Brain pericyte (primary cell): ENCODE measurements at regions not wholly inside any gene's neighbourhood (a gene's known extent, or its start where the extent isn't known, plus 50 kb on each side); places are given as distances from the start of the nearest gene placed in this dataset.

Source experiments
- DNase-seq: peaks from one replicate; pipeline ENCODE4 v3.0.0-alpha.2; 2012; ENCODE audit warnings: low read depth, low spot score

DNA sequence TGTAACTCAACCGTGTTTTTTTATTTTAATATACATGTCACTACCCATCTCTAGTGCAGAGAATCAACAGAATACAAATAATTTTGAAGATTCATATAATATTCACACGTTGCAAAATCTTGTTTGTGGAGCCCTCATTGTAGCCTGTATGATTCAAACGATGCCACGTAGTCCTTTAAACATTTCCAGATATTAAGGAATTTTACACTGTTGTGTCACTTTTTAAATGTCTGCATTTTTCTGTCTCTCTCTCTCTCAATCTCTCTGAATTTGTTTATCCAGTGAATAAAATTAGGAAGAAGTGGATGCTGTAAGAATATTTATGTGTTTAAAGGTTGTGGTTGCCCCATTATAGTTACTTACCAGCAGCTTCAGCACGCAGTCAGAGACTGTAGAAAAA lies 262.0 kb downstream of the PAX1 start:
- no peak for DNase-seq

DNA sequence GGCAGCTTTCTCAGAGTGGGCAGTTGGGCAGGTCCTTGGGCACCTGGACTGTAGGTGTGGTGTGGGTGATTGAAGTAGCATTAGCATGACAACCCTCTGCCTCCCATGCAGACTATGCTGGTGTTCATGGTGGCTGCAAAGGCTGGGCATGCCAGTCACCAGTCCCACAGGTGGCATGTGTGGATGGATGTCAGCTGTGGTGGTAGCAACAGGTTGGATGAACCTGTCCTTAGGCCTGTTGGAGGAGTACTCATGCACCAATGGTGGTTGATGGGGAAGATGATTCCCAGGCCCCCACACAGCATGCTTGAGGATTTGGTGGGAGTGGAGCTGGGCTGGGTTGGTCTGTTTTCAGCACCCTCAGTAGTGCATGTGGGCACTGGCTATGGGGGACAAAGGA lies 251.1 kb downstream of the PAX1 start:
- no peak for DNase-seq

DNA sequence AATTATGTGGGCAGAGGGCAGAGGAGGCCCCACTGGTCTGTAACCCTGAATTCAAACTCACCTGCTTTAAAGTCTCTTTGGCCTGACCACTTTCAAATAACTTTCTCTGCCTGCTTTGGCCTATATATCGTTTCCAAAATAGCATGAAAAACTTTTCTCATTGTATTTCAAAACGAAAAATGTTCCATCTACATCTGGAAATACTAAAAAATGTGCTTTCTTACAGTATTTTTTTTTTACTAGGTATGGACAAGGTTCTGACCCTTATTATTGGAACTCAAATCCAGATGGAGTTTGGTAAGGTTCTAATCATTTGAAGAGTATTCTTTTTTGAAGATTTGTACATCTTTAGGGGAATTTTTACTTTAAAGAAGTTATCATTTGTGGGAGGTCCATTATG lies 241.9 kb downstream of the PAX1 start:
- no peak for DNase-seq

- DNase-seq, result no peak
Observed at GRCh38 chr20:21944227-21944626, 238.8 kb downstream of the PAX1 start.

- DNase-seq, result no peak
Observed at GRCh38 chr20:21941941-21942805, 236.7 kb downstream of the PAX1 start.

GRCh38 chr20:21936720-21937380 lies 231.4 kb downstream of the PAX1 start:
- DNase-seq, result peak; percentile 8

DNA sequence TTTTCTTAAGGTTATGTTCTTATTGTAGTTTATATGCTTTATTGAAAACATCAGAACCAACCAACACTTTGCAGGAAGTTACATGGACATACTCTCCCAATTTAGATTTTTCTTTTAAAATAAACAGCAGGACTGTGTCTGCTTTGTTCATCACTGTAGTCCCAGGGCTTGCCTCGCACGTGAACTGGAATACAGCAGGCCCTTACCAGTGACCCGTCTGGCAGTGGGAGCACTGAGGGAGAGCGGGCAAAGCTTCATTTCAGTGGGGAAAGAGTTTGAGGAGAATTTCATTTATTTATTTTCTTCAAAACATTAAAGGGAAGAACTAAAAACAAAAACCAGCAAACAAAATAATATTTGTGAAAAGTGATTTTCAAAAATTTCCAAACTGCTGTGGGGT lies 230.8 kb downstream of the PAX1 start:
- DNase-seq, result no peak

GRCh38 chr20:21933526-21933925 lies 228.1 kb downstream of the PAX1 start:
- no peak for DNase-seq

- DNase-seq, result no peak
Observed at GRCh38 chr20:21921251-21921650, 215.8 kb downstream of the PAX1 start.

DNA sequence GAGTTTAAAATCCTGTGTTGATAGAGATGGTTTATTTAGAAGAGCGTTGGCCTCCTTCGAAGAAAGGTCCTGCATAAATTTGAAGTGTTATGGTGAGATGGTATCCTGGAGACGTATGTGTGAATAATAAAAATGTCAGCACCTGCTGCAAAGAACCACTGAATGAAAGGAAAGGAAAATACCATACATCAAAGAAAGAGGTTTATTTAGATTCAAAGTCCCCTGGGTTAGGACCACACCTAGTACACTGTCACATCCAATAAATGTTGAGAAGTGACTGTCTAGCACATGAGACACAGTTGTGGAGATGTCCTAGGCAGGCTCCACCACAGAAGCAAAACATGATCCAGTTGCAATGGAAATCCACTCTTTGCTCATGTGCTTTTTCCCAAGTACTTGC lies 214.7 kb downstream of the PAX1 start:
- no peak for DNase-seq

DNA sequence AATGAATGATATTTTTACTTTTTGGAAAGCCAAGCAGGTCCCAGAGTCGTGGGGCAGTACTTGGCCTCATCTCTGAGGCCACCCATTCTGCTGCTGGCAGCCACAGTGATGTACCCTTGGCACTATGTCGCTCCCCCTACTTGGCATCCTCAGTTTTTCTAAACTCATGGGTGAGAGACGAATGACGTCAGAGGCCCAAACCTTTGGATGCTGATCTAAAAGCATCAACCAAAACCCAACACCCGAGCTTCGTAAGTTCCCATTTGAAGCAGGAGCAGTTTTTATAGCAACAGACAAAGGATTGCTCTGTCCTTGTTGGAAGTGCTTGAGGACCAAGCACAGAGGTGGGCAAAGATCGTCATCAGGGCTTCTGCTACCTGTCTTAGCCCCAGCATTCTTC lies 212.9 kb downstream of the PAX1 start:
- DNase-seq, result no peak

- no peak for DNase-seq
Observed at GRCh38 chr20:21902391-21902790, 196.9 kb downstream of the PAX1 start.

GRCh38 chr20:21901470-21902275 lies 196.2 kb downstream of the PAX1 start:
- DNase-seq, result no peak

DNA sequence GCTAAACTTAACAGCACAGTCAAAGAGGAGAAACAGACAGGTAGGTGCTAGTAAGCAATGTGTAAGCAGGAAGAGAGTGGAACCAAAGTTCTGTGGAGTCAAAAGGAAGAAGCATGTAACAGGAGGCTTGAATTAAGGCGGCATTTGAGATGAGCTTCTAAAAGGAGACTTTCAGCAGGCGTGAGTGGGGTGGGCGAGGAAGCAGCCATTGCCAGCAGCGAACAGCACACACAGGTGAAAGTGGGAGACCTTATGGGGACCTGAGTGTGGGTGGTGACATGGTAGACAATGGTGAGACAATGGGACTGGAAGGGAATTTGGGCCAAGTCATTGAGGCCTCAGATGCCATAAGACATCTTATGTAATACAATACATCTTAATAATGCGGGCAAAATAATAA lies 195.0 kb downstream of the PAX1 start:
- DNase-seq, result no peak

GRCh38 chr20:21874921-21875320 lies 169.5 kb downstream of the PAX1 start:
- no peak for DNase-seq

DNA sequence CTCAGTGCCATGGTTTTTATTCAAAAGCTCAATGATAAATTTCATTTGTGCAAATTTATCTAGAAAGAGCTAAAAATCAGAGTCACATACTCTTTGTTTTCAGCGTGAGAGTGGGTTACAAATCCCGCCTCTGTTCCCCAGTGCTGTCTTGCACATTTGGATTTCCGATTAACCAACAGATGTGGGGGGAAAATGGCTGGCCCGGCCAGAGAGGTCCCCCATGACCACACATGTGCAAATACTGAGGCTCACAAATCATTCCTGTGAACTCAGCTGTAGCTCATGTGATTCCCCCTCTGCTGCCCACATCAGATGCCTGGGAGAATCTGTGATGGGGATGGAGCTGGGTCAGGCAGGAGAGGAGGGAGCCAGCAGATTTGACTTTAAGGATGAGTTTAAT lies 168.7 kb downstream of the PAX1 start:
- no peak for DNase-seq

DNA sequence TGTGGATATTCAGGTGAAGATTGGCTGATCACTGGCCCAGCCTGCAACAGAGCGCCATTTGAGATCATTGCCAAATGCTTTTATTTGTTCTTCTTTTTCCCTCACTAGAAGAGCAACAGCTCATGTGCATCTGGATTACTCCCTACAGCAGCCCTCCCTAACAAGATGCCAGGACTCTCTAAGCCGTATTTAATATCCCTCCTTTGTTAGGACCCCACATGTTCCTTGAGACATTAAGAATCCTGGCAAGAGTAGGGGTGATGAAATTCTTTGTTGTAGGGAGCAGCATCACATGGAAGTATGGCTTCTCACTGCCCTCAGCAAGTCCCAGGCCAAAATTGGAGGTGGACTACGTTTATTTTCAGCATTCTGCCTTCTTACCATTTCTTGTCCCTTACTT lies 167.8 kb downstream of the PAX1 start:
- no peak for DNase-seq

GRCh38 chr20:21867811-21868210 lies 162.3 kb downstream of the PAX1 start:
- no peak for DNase-seq

GRCh38 chr20:21867353-21867752 lies 161.9 kb downstream of the PAX1 start:
- DNase-seq, result no peak

- DNase-seq, result no peak
Observed at GRCh38 chr20:21862956-21863355, 157.5 kb downstream of the PAX1 start.

- no peak for DNase-seq
Observed at GRCh38 chr20:21862259-21862946, 156.9 kb downstream of the PAX1 start.

- DNase-seq, result no peak
Observed at GRCh38 chr20:21840991-21841390, 135.5 kb downstream of the PAX1 start.
